Transverse colon (tissue), 4 donors: ENCODE measurements at regions not wholly inside any gene's neighbourhood (a gene's known extent, or its start where the extent isn't known, plus 50 kb on each side); places are given as distances from the start of the nearest gene placed in this dataset.

ENCODE experiments used
- POLR2AphosphoS5 ChIP-seq, 3 donors: sonication (generic); formaldehyde crosslinking; IDR thresholded peaks; one replicate each; pipeline ENCODE4 v1.6.1; 2016; ENCODE audit warnings: antibody characterized with exemption in 3 of 3
- TF ChIP-seq, protein P1 (sequence below), 5 experiments: fragments of 200-600 bp in 3 of 5; fragments of 450-650 bp in 2 of 5; sonication (generic) in 3 of 5; IDR thresholded peaks; 1 replicate in 2 of 5; 2 replicates in 3 of 5; pipeline ENCODE4 v1.5.1; 2016 to 2017; ENCODE audit warnings: antibody characterized with exemption in 5 of 5, inconsistent platforms in 3 of 5, mild to moderate bottlenecking in 2 of 5, moderate library complexity in 1 of 5

DNA sequence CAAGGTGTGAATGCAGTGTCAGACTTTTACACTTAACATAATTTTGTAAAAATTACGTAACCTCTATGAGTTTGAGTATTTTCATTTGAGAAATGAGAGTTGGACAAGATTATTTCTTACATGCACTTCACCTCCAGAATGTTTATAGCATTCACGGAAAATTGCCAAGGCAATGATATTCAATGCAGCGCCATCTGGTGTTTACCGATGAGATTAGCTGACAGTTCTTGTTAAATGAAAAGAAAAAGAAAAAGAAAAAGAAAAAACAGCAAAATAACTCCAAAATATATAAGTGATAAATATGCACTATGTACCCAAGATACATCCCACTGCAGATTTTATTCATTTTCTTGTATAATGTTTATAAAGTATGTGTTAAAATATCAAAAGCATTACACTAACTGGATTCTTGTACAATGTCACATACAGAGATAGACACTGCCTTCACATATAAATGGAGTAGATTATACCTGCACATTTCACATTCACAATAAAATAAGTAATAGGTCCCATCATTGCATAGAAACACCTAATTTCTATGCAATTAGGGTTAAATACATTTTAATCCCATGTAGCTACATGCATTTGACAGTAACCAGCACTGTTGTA lies 976.3 kb upstream of the FAT3 start:
- TF ChIP-seq, protein P1, sequence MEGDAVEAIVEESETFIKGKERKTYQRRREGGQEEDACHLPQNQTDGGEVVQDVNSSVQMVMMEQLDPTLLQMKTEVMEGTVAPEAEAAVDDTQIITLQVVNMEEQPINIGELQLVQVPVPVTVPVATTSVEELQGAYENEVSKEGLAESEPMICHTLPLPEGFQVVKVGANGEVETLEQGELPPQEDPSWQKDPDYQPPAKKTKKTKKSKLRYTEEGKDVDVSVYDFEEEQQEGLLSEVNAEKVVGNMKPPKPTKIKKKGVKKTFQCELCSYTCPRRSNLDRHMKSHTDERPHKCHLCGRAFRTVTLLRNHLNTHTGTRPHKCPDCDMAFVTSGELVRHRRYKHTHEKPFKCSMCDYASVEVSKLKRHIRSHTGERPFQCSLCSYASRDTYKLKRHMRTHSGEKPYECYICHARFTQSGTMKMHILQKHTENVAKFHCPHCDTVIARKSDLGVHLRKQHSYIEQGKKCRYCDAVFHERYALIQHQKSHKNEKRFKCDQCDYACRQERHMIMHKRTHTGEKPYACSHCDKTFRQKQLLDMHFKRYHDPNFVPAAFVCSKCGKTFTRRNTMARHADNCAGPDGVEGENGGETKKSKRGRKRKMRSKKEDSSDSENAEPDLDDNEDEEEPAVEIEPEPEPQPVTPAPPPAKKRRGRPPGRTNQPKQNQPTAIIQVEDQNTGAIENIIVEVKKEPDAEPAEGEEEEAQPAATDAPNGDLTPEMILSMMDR (IDR thresholded peaks at IDR 0.05) = peak; percentile 17 to 50 (median 39)
- no peak for TF ChIP-seq POLR2AphosphoS5 (IDR thresholded peaks at IDR 0.05)
